HepG2 (cell line): ENCODE measurements at regions not wholly inside any gene's neighbourhood (a gene's known extent, or its start where the extent isn't known, plus 50 kb on each side); places are given as distances from the start of the nearest gene placed in this dataset.

ENCODE experiments used
- ATF7-NPFF ChIP-seq: sonication (generic); formaldehyde crosslinking; IDR thresholded peaks from 2 replicates; pipeline ENCODE4 v1.8.1; 2023; ENCODE audit warnings: mild to moderate bottlenecking, low read depth, missing genetic modification reagents, moderate library complexity
- MAX ChIP-seq: IDR thresholded peaks from 2 replicates; pipeline ENCODE4 v1.6.1; 2012; ENCODE audit warnings: inconsistent platforms
- MBNL3 ChIP-seq: fragments of 250-450 bp; sonication (Bioruptor Pico); conservative IDR thresholded peaks from 2 replicates; pipeline ENCODE4 v1.8.0; 2022; ENCODE audit warnings: mild to moderate bottlenecking, inconsistent platforms
- PHF8 ChIP-seq: sonication (generic); formaldehyde crosslinking; IDR thresholded peaks from 2 replicates; pipeline ENCODE4 v1.5.0; 2020; ENCODE audit warnings: missing genetic modification reagents
- SMAD3 ChIP-seq: sonication (generic); formaldehyde crosslinking; IDR thresholded peaks from 2 replicates; pipeline ENCODE4 v1.4.0; 2020; ENCODE audit warnings: missing genetic modification reagents
- SOX6 ChIP-seq, 2 experiments: fragments of 450-650 bp in 1 of 2; sonication (generic) in 1 of 2; formaldehyde crosslinking in 1 of 2; IDR thresholded peaks; 2 replicates each; pipeline versions ENCODE4 v1.4.0 to v1.6.1; 2017 to 2020; ENCODE audit warnings: antibody characterized with exemption in 1 of 2, mild to moderate bottlenecking in 1 of 2, missing genetic modification reagents in 1 of 2
- SSRP1 ChIP-seq: IDR thresholded peaks from 2 replicates; pipeline ENCODE4 v1.6.1; 2016; ENCODE audit warnings: control low read depth
- TBX3 ChIP-seq: fragments of 450-650 bp; IDR thresholded peaks from 2 replicates; pipeline ENCODE4 v1.6.1; 2017; ENCODE audit warnings: antibody characterized with exemption, mild to moderate bottlenecking, inconsistent platforms, borderline replicate concordance
- TIGD3 ChIP-seq: sonication (generic); formaldehyde crosslinking; IDR thresholded peaks from 2 replicates; pipeline ENCODE4 v1.5.1; 2020; ENCODE audit warnings: mild to moderate bottlenecking, missing genetic modification reagents, borderline replicate concordance
- ZBED4 ChIP-seq: sonication (generic); formaldehyde crosslinking; IDR thresholded peaks from 2 replicates; pipeline ENCODE4 v1.4.0; 2020; ENCODE audit warnings: missing genetic modification reagents, borderline replicate concordance
- ZBTB21 ChIP-seq: sonication (generic); formaldehyde crosslinking; IDR thresholded peaks from 2 replicates; pipeline ENCODE4 v1.4.0; 2020; ENCODE audit warnings: missing genetic modification reagents
- ZMAT3 ChIP-seq: sonication (generic); formaldehyde crosslinking; conservative IDR thresholded peaks from 2 replicates; pipeline ENCODE4 v1.7.0; 2021; ENCODE audit warnings: missing genetic modification reagents
- ZMYM3 ChIP-seq: sonication (generic); formaldehyde crosslinking; IDR thresholded peaks from 2 replicates; pipeline ENCODE4 v1.5.1; 2020; ENCODE audit warnings: mild to moderate bottlenecking, missing genetic modification reagents
- ZNF101 ChIP-seq: sonication (generic); formaldehyde crosslinking; IDR thresholded peaks from 2 replicates; pipeline ENCODE4 v1.4.0; 2020; ENCODE audit warnings: mild to moderate bottlenecking, low read depth, missing genetic modification reagents, borderline replicate concordance
- ZNF205 ChIP-seq: IDR thresholded peaks from 2 replicates; pipeline ENCODE4 v1.6.1; 2018; ENCODE audit warnings: missing biosample characterization, missing genetic modification reagents
- ZNF292 ChIP-seq: sonication (generic); formaldehyde crosslinking; IDR thresholded peaks from 2 replicates; pipeline ENCODE4 v1.8.1; 2022; ENCODE audit warnings: mild to moderate bottlenecking, low read depth, missing genetic modification reagents, borderline replicate concordance
- ZNF337 ChIP-seq: sonication (generic); formaldehyde crosslinking; IDR thresholded peaks from 2 replicates; pipeline ENCODE4 v1.5.1; 2020; ENCODE audit warnings: missing genetic modification reagents, low read depth, mild to moderate bottlenecking, borderline replicate concordance
- ZNF350 ChIP-seq: sonication (generic); formaldehyde crosslinking; IDR thresholded peaks from 2 replicates; pipeline ENCODE4 v1.4.0; 2020; ENCODE audit warnings: mild to moderate bottlenecking, low read depth, missing genetic modification reagents, borderline replicate concordance
- ZNF580 ChIP-seq: IDR thresholded peaks from 2 replicates; pipeline ENCODE4 v1.6.1; 2016; ENCODE audit warnings: low read depth, borderline replicate concordance
- ZNF614 ChIP-seq: IDR thresholded peaks from 2 replicates; pipeline ENCODE4 v1.6.1; 2018; ENCODE audit warnings: missing biosample characterization, missing genetic modification reagents, inconsistent platforms, borderline replicate concordance
- ZNF629 ChIP-seq: sonication (generic); formaldehyde crosslinking; conservative IDR thresholded peaks from 2 replicates; pipeline ENCODE4 v1.5.0; 2020; ENCODE audit warnings: missing genetic modification reagents
- ZNF710 ChIP-seq: sonication (generic); formaldehyde crosslinking; IDR thresholded peaks from 2 replicates; pipeline ENCODE4 v1.5.0; 2020; ENCODE audit warnings: mild to moderate bottlenecking, missing genetic modification reagents, borderline replicate concordance
- ZNF761 ChIP-seq: sonication (generic); formaldehyde crosslinking; conservative IDR thresholded peaks from 2 replicates; pipeline ENCODE4 v1.4.0; 2020; ENCODE audit warnings: mild to moderate bottlenecking, missing genetic modification reagents

GRCh38 chr7:130903358-130903974, 169.5 kb upstream of the KLF14 start (continued):
- TF ChIP-seq ZNF710 (CRISPR knock-in tag) (no peak), ZNF629 (CRISPR knock-in tag) (peak; percentile 96), TBX3 (no peak), MAX (no peak), ZNF350 (CRISPR knock-in tag) (no peak), TIGD3 (CRISPR knock-in tag) (no peak), ATF7-NPFF (CRISPR knock-in tag) (no peak), ZNF337 (CRISPR knock-in tag) (no peak), ZMYM3 (CRISPR knock-in tag) (peak; percentile 73), ZNF292 (CRISPR knock-in tag) (no peak), ZNF761 (CRISPR knock-in tag) (no peak), SSRP1 (CRISPR knock-in tag) (0 out of 2 replicates have a peak, but pooled peaks have one; percentile 29), ZNF580 (CRISPR knock-in tag) (no peak), ZNF205 (CRISPR knock-in tag) (no peak), ZMAT3 (CRISPR knock-in tag) (no peak), ZNF614 (CRISPR knock-in tag) (no peak), ZNF101 (CRISPR knock-in tag) (no peak), PHF8 (CRISPR knock-in tag) (no peak), ZBTB21 (peak; percentile 59; the same call in 1 of the 2 replicates), ZBED4 (CRISPR knock-in tag) (no peak), SMAD3 (CRISPR knock-in tag) (no peak), SOX6 (IDR thresholded peaks at IDR 0.05) (no peak), SOX6 (CRISPR knock-in tag; IDR thresholded peaks at IDR 0.05) (no peak), MBNL3 (CRISPR knock-in tag) (no peak)
